ENCODE measurements at regions not wholly inside any gene's neighbourhood (a gene's known extent, or its start where the extent isn't known, plus 50 kb on each side); places are given as distances from the start of the nearest gene placed in this dataset.

DNA sequence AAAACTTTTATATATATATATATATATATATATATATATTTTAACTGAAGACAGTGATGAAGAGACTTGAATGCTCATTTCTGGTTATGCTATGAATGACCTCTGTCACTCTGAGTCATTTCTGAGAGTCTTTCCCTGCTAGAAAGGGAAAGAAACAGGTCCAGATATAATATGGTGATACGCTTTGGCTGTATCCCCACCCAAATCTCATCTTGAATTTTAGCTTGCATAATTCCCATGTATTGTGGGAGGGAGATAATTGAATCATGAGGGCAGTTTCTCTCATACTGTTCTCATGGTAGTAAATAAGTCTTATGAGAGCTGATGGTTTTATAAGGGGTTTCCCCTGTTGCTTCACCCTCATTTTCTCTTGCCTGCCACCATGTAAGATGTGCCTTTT lies 254.1 kb upstream of the IGFBP7 start:
- TF ChIP-seq POLR2AphosphoS5 (IDR thresholded peaks at IDR 0.05; ENCODE audit: insufficient read depth in 1 of 2, low read depth in 1 of 2) = no peak
- TF ChIP-seq POLR2A (IDR thresholded peaks at IDR 0.05) = no peak
- TF ChIP-seq, protein P1, sequence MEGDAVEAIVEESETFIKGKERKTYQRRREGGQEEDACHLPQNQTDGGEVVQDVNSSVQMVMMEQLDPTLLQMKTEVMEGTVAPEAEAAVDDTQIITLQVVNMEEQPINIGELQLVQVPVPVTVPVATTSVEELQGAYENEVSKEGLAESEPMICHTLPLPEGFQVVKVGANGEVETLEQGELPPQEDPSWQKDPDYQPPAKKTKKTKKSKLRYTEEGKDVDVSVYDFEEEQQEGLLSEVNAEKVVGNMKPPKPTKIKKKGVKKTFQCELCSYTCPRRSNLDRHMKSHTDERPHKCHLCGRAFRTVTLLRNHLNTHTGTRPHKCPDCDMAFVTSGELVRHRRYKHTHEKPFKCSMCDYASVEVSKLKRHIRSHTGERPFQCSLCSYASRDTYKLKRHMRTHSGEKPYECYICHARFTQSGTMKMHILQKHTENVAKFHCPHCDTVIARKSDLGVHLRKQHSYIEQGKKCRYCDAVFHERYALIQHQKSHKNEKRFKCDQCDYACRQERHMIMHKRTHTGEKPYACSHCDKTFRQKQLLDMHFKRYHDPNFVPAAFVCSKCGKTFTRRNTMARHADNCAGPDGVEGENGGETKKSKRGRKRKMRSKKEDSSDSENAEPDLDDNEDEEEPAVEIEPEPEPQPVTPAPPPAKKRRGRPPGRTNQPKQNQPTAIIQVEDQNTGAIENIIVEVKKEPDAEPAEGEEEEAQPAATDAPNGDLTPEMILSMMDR (IDR thresholded peaks at IDR 0.05) = no peak
